ENCODE measurements at regions not wholly inside any gene's neighbourhood (a gene's known extent, or its start where the extent isn't known, plus 50 kb on each side); places are given as distances from the start of the nearest gene placed in this dataset.

DNA sequence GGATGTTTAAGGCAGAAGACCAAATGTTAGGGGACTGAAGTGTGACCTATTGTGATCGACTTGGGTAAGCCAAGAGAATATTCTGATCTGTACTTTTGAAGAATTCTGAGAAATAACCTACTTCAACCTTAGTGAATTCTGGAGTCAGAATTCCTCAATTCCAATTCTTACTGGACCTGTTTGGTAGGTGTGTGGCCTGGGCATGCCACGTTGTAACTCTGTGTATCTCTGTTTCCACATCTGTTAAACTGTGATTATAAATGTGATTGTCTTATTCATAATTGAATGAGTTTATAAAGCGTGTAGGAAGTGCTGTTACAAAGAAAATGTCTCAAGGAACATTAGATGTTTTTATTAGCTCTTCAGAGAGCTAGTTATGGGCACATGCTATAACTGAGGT, 64.5 kb downstream of the TUSC1 start:
- H3K27ac ChIP-seq (ENCODE audit: low read length), result no peak overlapping the region
- 69% methylated on average over 3 of the region's 3 CpGs for WGBS
- no peaks in the 10 kb centered on the region for H3K27me3 ChIP-seq (ENCODE audit: control insufficient read depth, insufficient read depth)
- ATAC-seq, result no peak
- H3K4me3 ChIP-seq (ENCODE audit: low read length), result no peak overlapping the region
- H3K9me3 ChIP-seq (ENCODE audit: control insufficient read depth, low read length), result no peaks in the 10 kb centered on the region
- intact Hi-C loops (cut with DNase I), result no loop called here
- no peaks in the 10 kb centered on the region for H3K4me1 ChIP-seq (ENCODE audit: control insufficient read depth, insufficient read depth, low read length)
- DNase-seq, result no peak

- DNase-seq (no peak), ATAC-seq (no peak)
- H3K9me3 ChIP-seq (ENCODE audit: control insufficient read depth, low read length), result no peaks in the 10 kb centered on the region
- H3K4me1 ChIP-seq (ENCODE audit: control insufficient read depth, insufficient read depth, low read length), result no peaks in the 10 kb centered on the region
- H3K27me3 ChIP-seq (ENCODE audit: control insufficient read depth, insufficient read depth), result no peaks in the 10 kb centered on the region
- no peak overlapping the region for H3K27ac ChIP-seq (ENCODE audit: low read length)
- H3K4me3 ChIP-seq (ENCODE audit: low read length), result no peak overlapping the region
- intact Hi-C loops (cut with DNase I), result no loop called here
Measured at GRCh38 chr9:25603106-25603505, 75.1 kb downstream of the TUSC1 start.

DNA sequence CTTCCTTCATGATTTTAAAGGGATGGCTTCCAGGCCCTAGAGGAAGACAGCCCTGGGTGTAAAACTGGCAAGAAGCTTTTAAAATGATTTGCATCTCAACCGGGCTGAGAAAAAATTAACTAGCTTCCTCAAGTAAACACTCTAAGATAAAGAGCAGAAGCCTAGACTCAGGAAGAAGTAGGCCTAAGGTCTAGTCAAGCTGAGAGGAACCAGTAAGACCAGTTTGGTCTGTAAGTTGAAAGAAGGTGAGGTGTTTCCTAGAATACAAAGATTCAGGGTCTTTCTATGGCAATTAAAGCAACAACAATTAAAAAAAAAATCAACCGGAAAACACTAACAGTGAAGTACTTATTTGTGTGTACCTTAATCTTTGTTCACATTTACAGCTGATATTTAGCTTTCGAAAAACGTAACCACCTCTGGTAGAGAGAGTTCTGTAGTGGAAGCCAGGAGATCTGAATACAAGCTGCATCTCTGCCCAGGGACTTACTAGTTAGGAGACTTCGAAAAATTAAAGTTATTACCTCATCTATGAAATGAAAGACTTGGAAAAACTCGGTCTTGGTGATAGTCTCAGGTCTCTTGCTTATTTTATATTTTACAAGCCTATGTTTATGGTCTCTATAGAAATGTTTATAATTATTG, 75.7 kb downstream of the TUSC1 start:
- H3K9me3 ChIP-seq (ENCODE audit: control insufficient read depth, low read length), result no peaks in the 10 kb centered on the region
- 67% methylated on average over 6 of the region's 6 CpGs for WGBS
- intact Hi-C loops (cut with DNase I), result no loop called here
- no peaks in the 10 kb centered on the region for H3K27me3 ChIP-seq (ENCODE audit: control insufficient read depth, insufficient read depth)
- no peaks in the 10 kb centered on the region for H3K4me1 ChIP-seq (ENCODE audit: control insufficient read depth, insufficient read depth, low read length)
- ATAC-seq (no peak), DNase-seq (no peak)
- no peak overlapping the region for H3K4me3 ChIP-seq (ENCODE audit: low read length)
- H3K27ac ChIP-seq (ENCODE audit: low read length), result no peak overlapping the region

GRCh38 chr9:25600501-25600900, 77.7 kb downstream of the TUSC1 start:
- intact Hi-C loops (cut with DNase I), result no loop called here
- Histone ChIP-seq H3K4me1 (ENCODE audit: control insufficient read depth, insufficient read depth, low read length) (no peaks in the 10 kb centered on the region), H3K4me3 (ENCODE audit: low read length) (no peak overlapping the region), H3K9me3 (ENCODE audit: control insufficient read depth, low read length) (no peaks in the 10 kb centered on the region), H3K27ac (ENCODE audit: low read length) (no peak overlapping the region), H3K27me3 (ENCODE audit: control insufficient read depth, insufficient read depth) (no peaks in the 10 kb centered on the region)
- 57% methylated on average over 1 of the region's 1 CpG for WGBS
- no peak for DNase-seq
- ATAC-seq, result no peak

DNA sequence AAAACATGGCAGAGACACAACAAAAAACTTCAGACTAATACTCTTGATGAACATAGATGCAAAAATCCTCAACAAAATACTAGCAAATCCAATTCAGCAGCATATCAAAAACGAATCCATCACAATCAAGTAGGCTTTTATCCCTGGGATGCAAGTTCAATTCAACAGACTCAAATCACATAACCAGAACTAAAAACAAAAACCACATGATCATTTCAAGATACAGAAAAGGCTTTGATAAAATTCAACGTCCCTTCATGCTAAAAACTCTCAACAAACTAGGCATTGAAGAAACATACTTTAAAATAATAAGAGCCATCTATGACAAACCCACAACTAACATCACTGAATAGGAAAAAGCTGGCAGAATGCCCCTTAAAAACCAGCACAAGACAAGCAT, 93.6 kb downstream of the TUSC1 start:
- Histone ChIP-seq H3K4me3 (ENCODE audit: low read length) (no peak overlapping the region), H3K9me3 (ENCODE audit: control insufficient read depth, low read length) (no peaks in the 10 kb centered on the region), H3K27ac (ENCODE audit: low read length) (no peak overlapping the region), H3K4me1 (ENCODE audit: control insufficient read depth, insufficient read depth, low read length) (no peaks in the 10 kb centered on the region), H3K27me3 (ENCODE audit: control insufficient read depth, insufficient read depth) (no peaks in the 10 kb centered on the region)
- DNase-seq (no peak), ATAC-seq (no peak)
- intact Hi-C loops (cut with DNase I), result no loop called here
- WGBS, result 54% methylated on average over 2 of the region's 2 CpGs

- DNase-seq (no peak), ATAC-seq (no peak)
- intact Hi-C loops (cut with DNase I), result no loop called here
- Histone ChIP-seq H3K27ac (ENCODE audit: low read length) (no peak overlapping the region), H3K4me3 (ENCODE audit: low read length) (no peak overlapping the region), H3K27me3 (ENCODE audit: control insufficient read depth, insufficient read depth) (no peaks in the 10 kb centered on the region), H3K9me3 (ENCODE audit: control insufficient read depth, low read length) (no peaks in the 10 kb centered on the region), H3K4me1 (ENCODE audit: control insufficient read depth, insufficient read depth, low read length) (no peaks in the 10 kb centered on the region)
- 87% methylated on average over 5 of the region's 5 CpGs for WGBS
Measured at GRCh38 chr9:25573281-25573680, 105.0 kb downstream of the TUSC1 start.

- no peak overlapping the region for H3K4me3 ChIP-seq (ENCODE audit: low read length)
- H3K27ac ChIP-seq (ENCODE audit: low read length), result no peak overlapping the region
- H3K4me1 ChIP-seq (ENCODE audit: control insufficient read depth, insufficient read depth, low read length), result no peaks in the 10 kb centered on the region
- no peaks in the 10 kb centered on the region for H3K9me3 ChIP-seq (ENCODE audit: control insufficient read depth, low read length)
- no peaks in the 10 kb centered on the region for H3K27me3 ChIP-seq (ENCODE audit: control insufficient read depth, insufficient read depth)
- no peak for DNase-seq
- intact Hi-C loops (cut with DNase I), result no loop called here
- WGBS, result 53% methylated on average over 2 of the region's 2 CpGs
- ATAC-seq, result no peak
Measured at GRCh38 chr9:25571491-25571890, 106.8 kb downstream of the TUSC1 start.

DNA sequence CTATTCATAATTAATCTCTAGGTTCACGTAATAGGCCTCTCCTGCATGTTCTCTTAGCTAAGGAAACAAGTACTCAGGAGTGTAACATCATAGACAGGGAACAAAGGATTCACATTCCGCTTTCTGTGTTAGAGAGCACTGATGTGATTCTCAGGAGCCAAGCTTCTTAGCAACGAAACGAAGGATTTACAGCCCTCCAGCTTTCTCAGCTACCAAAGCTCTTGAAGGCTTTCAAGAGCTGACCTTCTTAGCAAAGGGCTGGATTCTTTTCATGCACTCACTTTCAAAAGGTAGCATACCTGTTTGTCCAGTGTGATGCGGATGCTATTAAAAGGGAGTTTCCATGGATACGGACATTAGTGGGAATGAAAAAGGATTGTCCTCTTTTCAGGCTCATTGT, 107.4 kb downstream of the TUSC1 start:
- no peaks in the 10 kb centered on the region for H3K9me3 ChIP-seq (ENCODE audit: control insufficient read depth, low read length)
- DNase-seq (no peak), ATAC-seq (no peak)
- H3K27me3 ChIP-seq (ENCODE audit: control insufficient read depth, insufficient read depth), result no peaks in the 10 kb centered on the region
- intact Hi-C loops (cut with DNase I), result no loop called here
- no peak overlapping the region for H3K4me3 ChIP-seq (ENCODE audit: low read length)
- H3K4me1 ChIP-seq (ENCODE audit: control insufficient read depth, insufficient read depth, low read length), result no peaks in the 10 kb centered on the region
- H3K27ac ChIP-seq (ENCODE audit: low read length), result no peak overlapping the region
- WGBS, result 76% methylated on average over 6 of the region's 6 CpGs

- WGBS, result 60% methylated on average over 2 of the region's 2 CpGs
- ATAC-seq (no peak), DNase-seq (no peak)
- H3K9me3 ChIP-seq (ENCODE audit: control insufficient read depth, low read length), result no peaks in the 10 kb centered on the region
- intact Hi-C loops (cut with DNase I), result no loop called here
- no peaks in the 10 kb centered on the region for H3K27me3 ChIP-seq (ENCODE audit: control insufficient read depth, insufficient read depth)
- H3K4me3 ChIP-seq (ENCODE audit: low read length), result no peak overlapping the region
- no peak overlapping the region for H3K27ac ChIP-seq (ENCODE audit: low read length)
- no peaks in the 10 kb centered on the region for H3K4me1 ChIP-seq (ENCODE audit: control insufficient read depth, insufficient read depth, low read length)
Measured at GRCh38 chr9:25562101-25562500, 116.1 kb downstream of the TUSC1 start.

DNA sequence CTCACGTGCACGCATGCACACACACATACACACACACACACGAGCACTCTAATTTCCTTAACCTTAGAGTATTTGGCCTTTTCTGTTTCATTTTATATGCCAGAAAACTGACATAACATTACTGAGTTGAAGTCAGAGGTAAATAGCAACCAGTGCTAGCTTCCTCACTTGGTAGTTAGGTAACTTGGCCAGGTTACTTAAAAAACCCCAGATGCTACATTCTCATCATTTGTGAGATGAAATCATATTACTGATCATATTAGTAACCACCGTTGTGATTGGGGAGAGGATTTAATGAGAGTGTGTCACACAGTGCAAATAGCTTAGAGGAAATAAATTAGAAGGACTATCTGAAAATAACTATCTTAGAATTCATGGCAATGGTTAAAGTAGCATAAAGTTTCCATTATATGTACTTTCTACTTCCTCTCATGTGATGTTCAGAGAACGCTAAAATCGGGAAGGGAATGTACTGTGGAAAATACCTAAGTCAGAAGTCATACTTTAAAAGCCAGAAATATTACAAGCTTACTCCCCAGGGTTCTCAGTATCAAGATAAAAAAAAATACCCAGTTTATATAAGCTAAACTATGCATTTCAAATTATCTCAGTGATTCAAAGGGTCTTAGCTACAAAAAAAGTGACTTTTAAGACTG, 120.5 kb downstream of the TUSC1 start:
- intact Hi-C loops (cut with DNase I), result no loop called here
- no peak for ATAC-seq

DNA sequence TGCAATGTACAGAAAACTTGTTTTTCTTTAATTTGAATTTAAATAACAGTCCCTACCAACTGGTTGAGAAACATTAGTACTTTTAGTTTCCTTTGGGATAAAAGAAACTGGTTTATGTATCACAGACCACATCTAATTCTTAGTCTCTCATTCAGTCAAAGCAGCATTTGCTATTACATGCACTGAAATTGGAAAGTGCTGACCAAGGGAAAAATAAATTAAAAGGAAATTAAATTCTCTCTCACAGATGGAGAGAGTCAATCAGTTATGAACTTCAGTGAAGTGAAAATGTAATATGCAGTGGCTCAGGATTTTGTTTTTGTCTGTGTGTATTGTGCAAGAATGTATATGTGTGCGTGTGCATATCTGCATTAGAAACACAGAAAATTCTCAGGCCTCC, 121.7 kb downstream of the TUSC1 start:
- no peaks in the 10 kb centered on the region for H3K27me3 ChIP-seq (ENCODE audit: control insufficient read depth, insufficient read depth)
- no peak for DNase-seq
- no peak for ATAC-seq
- WGBS, result 80% methylated on average over 1 of the region's 1 CpG
- no peaks in the 10 kb centered on the region for H3K4me1 ChIP-seq (ENCODE audit: control insufficient read depth, insufficient read depth, low read length)
- H3K27ac ChIP-seq (ENCODE audit: low read length), result no peak overlapping the region
- H3K9me3 ChIP-seq (ENCODE audit: control insufficient read depth, low read length), result no peaks in the 10 kb centered on the region
- intact Hi-C loops (cut with DNase I), result no loop called here
- no peak overlapping the region for H3K4me3 ChIP-seq (ENCODE audit: low read length)

More for the DNA sequence above, 120.5 kb downstream of the TUSC1 start:
- no peak for DNase-seq
- WGBS, result 64% methylated on average over 6 of the region's 6 CpGs
- Histone ChIP-seq H3K27ac (ENCODE audit: low read length) (no peak overlapping the region), H3K4me1 (ENCODE audit: control insufficient read depth, insufficient read depth, low read length) (no peaks in the 10 kb centered on the region), H3K9me3 (ENCODE audit: control insufficient read depth, low read length) (no peaks in the 10 kb centered on the region), H3K4me3 (ENCODE audit: low read length) (no peak overlapping the region), H3K27me3 (ENCODE audit: control insufficient read depth, insufficient read depth) (no peaks in the 10 kb centered on the region)

GRCh38 chr9:25548847-25549246, 129.4 kb downstream of the TUSC1 start:
- WGBS, result 70% methylated on average over 3 of the region's 3 CpGs

More at GRCh38 chr9:25548847-25549246, 129.4 kb downstream of the TUSC1 start:
- Histone ChIP-seq H3K27me3 (ENCODE audit: control insufficient read depth, insufficient read depth) (no peaks in the 10 kb centered on the region), H3K27ac (ENCODE audit: low read length) (no peak overlapping the region), H3K4me3 (ENCODE audit: low read length) (no peak overlapping the region), H3K9me3 (ENCODE audit: control insufficient read depth, low read length) (no peaks in the 10 kb centered on the region), H3K4me1 (ENCODE audit: control insufficient read depth, insufficient read depth, low read length) (no peaks in the 10 kb centered on the region)
- ATAC-seq (no peak), DNase-seq (no peak)
- intact Hi-C loops (cut with DNase I), result no loop called here

Data from right cardiac atrium (tissue), 5 donors.